Lower leg skin (tissue), 3 donors: ENCODE measurements at regions not wholly inside any gene's neighbourhood (a gene's known extent, or its start where the extent isn't known, plus 50 kb on each side); places are given as distances from the start of the nearest gene placed in this dataset.

Experiments used
- CTCF ChIP-seq, 3 donors: fragments of 450-650 bp; IDR thresholded peaks; one replicate each; pipeline ENCODE4 v1.5.1; 2016; ENCODE audit warnings: antibody characterized with exemption in 3 of 3, mild to moderate bottlenecking in 3 of 3, moderate library complexity in 2 of 3
- POLR2A ChIP-seq, 2 donors: fragments of 450-650 bp; IDR thresholded peaks; one replicate each; pipeline ENCODE4 v1.6.1; 2016 to 2017; ENCODE audit warnings: antibody characterized with exemption in 2 of 2, mild to moderate bottlenecking in 1 of 2, moderate library complexity in 1 of 2

GRCh38 chr14:33862261-33862802, 88.5 kb downstream of the EGLN3 start:
- TF ChIP-seq CTCF (IDR thresholded peaks at IDR 0.05) (no peak), POLR2A (IDR thresholded peaks at IDR 0.05) (no peak)
